ENCODE measurements at regions not wholly inside any gene's neighbourhood (a gene's known extent, or its start where the extent isn't known, plus 50 kb on each side); places are given as distances from the start of the nearest gene placed in this dataset.

DNA sequence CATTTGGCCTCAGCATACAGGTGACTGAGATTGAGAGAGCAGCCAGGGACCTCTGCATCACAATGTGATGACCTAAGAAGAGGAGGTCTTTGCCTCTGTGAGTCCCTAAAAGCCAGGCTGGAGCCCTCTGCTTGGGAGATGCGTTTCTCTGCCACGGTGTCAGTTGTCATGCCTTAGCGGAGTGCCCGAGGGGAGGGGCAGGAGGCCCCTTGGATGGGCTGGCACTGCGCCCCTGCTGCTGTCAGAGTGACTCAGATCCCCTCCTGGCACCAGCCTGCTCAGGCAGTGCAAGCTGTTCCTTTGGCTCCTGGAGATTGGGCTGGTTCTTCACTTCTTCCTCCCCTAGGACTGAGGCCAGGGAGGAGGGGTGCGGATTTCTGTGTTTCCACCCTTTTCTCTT, 64.9 kb upstream of the KCNA5 start:
- CTCF ChIA-PET = no interaction called here
- Histone ChIP-seq H3K9ac (replicated peaks; ENCODE audit: extremely low read depth, insufficient read depth, low read length) (no peak overlapping the region), H3K27me3 (ENCODE audit: control insufficient read depth in 2 of 2, insufficient read depth in 2 of 2, low read length in 2 of 2) (no peaks in the 10 kb centered on the region), H3K4me3 (replicated peaks in 1 of 3; ENCODE audit: insufficient read depth in 1 of 3, low read depth in 1 of 3, low read length in 3 of 3) (no peak overlapping the region), H3K27ac (ENCODE audit: insufficient read depth, low read depth, low read length) (no peak overlapping the region), H4K20me1 (replicated peaks; ENCODE audit: control insufficient read depth, extremely low read depth, insufficient read depth, low read length) (no peaks in the 10 kb centered on the region), H3K9me1 (replicated peaks; ENCODE audit: control insufficient read depth, extremely low read depth, insufficient read depth, low read length) (no peaks in the 10 kb centered on the region), H3K4me1 (ENCODE audit: control insufficient read depth, extremely low read depth, insufficient read depth, low read length) (no peaks in the 10 kb centered on the region), H3K9me3 (replicated peaks; ENCODE audit: control insufficient read depth, insufficient read depth, low read length) (no peaks in the 10 kb centered on the region), H3K36me3 (ENCODE audit: control insufficient read depth in 2 of 2, extremely low read depth in 1 of 2, insufficient read depth in 2 of 2, low read length in 2 of 2) (no peaks in the 10 kb centered on the region), H3K4me2 (ENCODE audit: insufficient read depth, low read length) (no peak overlapping the region), H3K79me2 (ENCODE audit: control insufficient read depth, insufficient read depth, low read length) (no peaks in the 10 kb centered on the region), H2AFZ (ENCODE audit: low read depth, low read length) (no peak overlapping the region)
- BruUV-seq (replicated peaks) = no TSS peak
- TF ChIP-seq GATA2 (IDR thresholded peaks at IDR 0.05; ENCODE audit: insufficient read depth, insufficient read length, low read depth, low read length) (no peak), POLR2AphosphoS5 (IDR thresholded peaks at IDR 0.05; ENCODE audit: insufficient read depth, low read depth, low read length) (no peak), MYC (IDR thresholded peaks at IDR 0.05; ENCODE audit: low read depth, low read length) (no peak), POLR2A (IDR thresholded peaks at IDR 0.05; ENCODE audit: low read depth, low read length) (no peak), FOS (IDR thresholded peaks at IDR 0.05; ENCODE audit: borderline replicate concordance, insufficient read depth, low read length) (no peak), EZH2 (IDR thresholded peaks at IDR 0.05; ENCODE audit: borderline replicate concordance, low read depth, low read length, severe bottlenecking) (no peak), JUN (IDR thresholded peaks at IDR 0.05; ENCODE audit: borderline replicate concordance, insufficient read depth, insufficient read length, low read depth) (no peak)
- TF ChIP-seq, protein P1, sequence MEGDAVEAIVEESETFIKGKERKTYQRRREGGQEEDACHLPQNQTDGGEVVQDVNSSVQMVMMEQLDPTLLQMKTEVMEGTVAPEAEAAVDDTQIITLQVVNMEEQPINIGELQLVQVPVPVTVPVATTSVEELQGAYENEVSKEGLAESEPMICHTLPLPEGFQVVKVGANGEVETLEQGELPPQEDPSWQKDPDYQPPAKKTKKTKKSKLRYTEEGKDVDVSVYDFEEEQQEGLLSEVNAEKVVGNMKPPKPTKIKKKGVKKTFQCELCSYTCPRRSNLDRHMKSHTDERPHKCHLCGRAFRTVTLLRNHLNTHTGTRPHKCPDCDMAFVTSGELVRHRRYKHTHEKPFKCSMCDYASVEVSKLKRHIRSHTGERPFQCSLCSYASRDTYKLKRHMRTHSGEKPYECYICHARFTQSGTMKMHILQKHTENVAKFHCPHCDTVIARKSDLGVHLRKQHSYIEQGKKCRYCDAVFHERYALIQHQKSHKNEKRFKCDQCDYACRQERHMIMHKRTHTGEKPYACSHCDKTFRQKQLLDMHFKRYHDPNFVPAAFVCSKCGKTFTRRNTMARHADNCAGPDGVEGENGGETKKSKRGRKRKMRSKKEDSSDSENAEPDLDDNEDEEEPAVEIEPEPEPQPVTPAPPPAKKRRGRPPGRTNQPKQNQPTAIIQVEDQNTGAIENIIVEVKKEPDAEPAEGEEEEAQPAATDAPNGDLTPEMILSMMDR (IDR thresholded peaks at IDR 0.05; ENCODE audit: extremely low read depth in 1 of 2, insufficient read depth in 1 of 2, low read depth in 1 of 2, low read length in 2 of 2) = no peak
- TF ChIP-seq, protein P2, sequence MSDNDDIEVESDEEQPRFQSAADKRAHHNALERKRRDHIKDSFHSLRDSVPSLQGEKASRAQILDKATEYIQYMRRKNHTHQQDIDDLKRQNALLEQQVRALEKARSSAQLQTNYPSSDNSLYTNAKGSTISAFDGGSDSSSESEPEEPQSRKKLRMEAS (IDR thresholded peaks at IDR 0.05; ENCODE audit: insufficient read depth, insufficient read length) = no peak
- dilution Hi-C loops (cut with MboI; ENCODE audit: extremely low pct_ligation_motif_present, low sequenced_read_pairs) (no loop called here), intact Hi-C loops (cut with micrococcal nuclease) (no loop called here)
- FAIRE-seq = no peak
- POLR2A ChIA-PET = no interaction called here
- DNase-seq (ENCODE audit: low read depth, low spot score) = no peak
